GM12865 (cell line): ENCODE measurements at regions not wholly inside any gene's neighbourhood (a gene's known extent, or its start where the extent isn't known, plus 50 kb on each side); places are given as distances from the start of the nearest gene placed in this dataset.

Source experiments
- DNase-seq: peaks from one replicate; pipeline ENCODE4 v3.0.0; 2010; ENCODE audit warnings: low read depth
- H3K4me3 ChIP-seq: 2 replicates; pipeline ENCODE4 v1.5.1; 2011; ENCODE audit warnings: mild to moderate bottlenecking, low read depth, low read length, control low read depth
- CTCF ChIP-seq: IDR thresholded peaks from 2 replicates; pipeline ENCODE4 v1.5.1; 2011; ENCODE audit warnings: low read length, control low read depth, low read depth, inconsistent platforms; ENCODE audit not compliant: insufficient read depth; ENCODE audit errors: missing control alignments

GRCh38 chr1:82879701-82880305 lies 1079.1 kb downstream of the ADGRL2 start:
- DNase-seq: no peak
- H3K4me3 ChIP-seq: no peak overlapping the region
- TF ChIP-seq CTCF: no peak

GRCh38 chr1:82875170-82875569 lies 1074.4 kb downstream of the ADGRL2 start:
- TF ChIP-seq CTCF: no peak
- no peak for DNase-seq
- H3K4me3 ChIP-seq: no peak overlapping the region

- no peak overlapping the region for H3K4me3 ChIP-seq
- DNase-seq: no peak
- TF ChIP-seq CTCF: no peak
These were observed 1073.3 kb downstream of the ADGRL2 start for GRCh38 chr1:82874041-82874440.

- DNase-seq: no peak
- no peak for TF ChIP-seq CTCF
- no peak overlapping the region for H3K4me3 ChIP-seq
These were observed 1069.6 kb downstream of the ADGRL2 start for GRCh38 chr1:82870332-82870731.

GRCh38 chr1:82867781-82868180 lies 1067.0 kb downstream of the ADGRL2 start:
- DNase-seq: no peak
- H3K4me3 ChIP-seq: no peak overlapping the region
- TF ChIP-seq CTCF: no peak

- no peak overlapping the region for H3K4me3 ChIP-seq
- TF ChIP-seq CTCF: no peak
- no peak for DNase-seq
These were observed 1061.0 kb downstream of the ADGRL2 start for GRCh38 chr1:82861749-82862148.

GRCh38 chr1:82858031-82858430 lies 1057.3 kb downstream of the ADGRL2 start:
- no peak overlapping the region for H3K4me3 ChIP-seq
- no peak for DNase-seq
- no peak for TF ChIP-seq CTCF
